IMR-90 (cell line): ENCODE measurements at regions not wholly inside any gene's neighbourhood (a gene's known extent, or its start where the extent isn't known, plus 50 kb on each side); places are given as distances from the start of the nearest gene placed in this dataset.

Experiments used
- ATAC-seq: fragments of 200-7000 bp; cut with Tn5 transposase; 2 replicates; pipeline ENCODE4 v1.9.1; 2020; ENCODE audit warnings: low read depth, mild to moderate bottlenecking, moderate library complexity
- BruUV-seq: library from RNA; stranded (reverse); fragments of 400-500 nt; replicated peaks from 2 replicates; lab custom pipeline; 2021; lab: Mats Ljungman, UMichigan
- CTCF ChIA-PET: fragments of 300-600 bp; formaldehyde crosslinking; extraction: SDS; loops from one replicate; lab custom pipeline; 2021; ENCODE audit warnings: antibody characterized with exemption; lab: Yijun Ruan, JAX
- POLR2A ChIA-PET: fragments of 300-600 bp; sonication (Branson Sonifier 250); formaldehyde crosslinking; loops from one replicate; lab custom pipeline; 2022; ENCODE audit warnings: antibody characterized with exemption; ENCODE audit not compliant: unreplicated experiment; lab: Charles Lee
- DNase-seq: peaks from one replicate; pipeline ENCODE4 v3.0.0; 2013
- H2AFZ ChIP-seq: replicated peaks from 2 replicates; pipeline ENCODE3; 2013; ENCODE audit warnings: low read length, mild to moderate bottlenecking; ENCODE audit not compliant: poor library complexity
- H2AK5ac ChIP-seq: 2 replicates; pipeline ENCODE4 v1.6.1; 2013; ENCODE audit warnings: low read depth, low read length, inconsistent platforms
- H2AK9ac ChIP-seq: replicated peaks from 2 replicates; pipeline ENCODE3; 2013; ENCODE audit warnings: mild to moderate bottlenecking, low read depth, low read length, moderate library complexity; ENCODE audit not compliant: poor library complexity
- H2BK120ac ChIP-seq: 2 replicates; pipeline ENCODE4 v1.6.1; 2013; ENCODE audit warnings: low read depth, low read length, inconsistent platforms
- H2BK15ac ChIP-seq: 3 replicates; pipeline ENCODE4 v1.6.1; 2013; ENCODE audit warnings: low read depth, low read length, inconsistent platforms
- H2BK20ac ChIP-seq: 2 replicates; pipeline ENCODE4 v1.6.1; 2013; ENCODE audit warnings: low read depth, mild to moderate bottlenecking, inconsistent platforms, low read length, moderate library complexity
- H2BK5ac ChIP-seq: 2 replicates; pipeline ENCODE4 v1.6.1; 2013; ENCODE audit warnings: mild to moderate bottlenecking, low read depth, low read length, inconsistent platforms; ENCODE audit not compliant: poor library complexity, severe bottlenecking
- H3K14ac ChIP-seq: replicated peaks from 2 replicates; pipeline ENCODE4 v1.6.1; 2013; ENCODE audit warnings: low read depth, low read length, inconsistent platforms
- H3K18ac ChIP-seq: 2 replicates; pipeline ENCODE4 v1.6.1; 2013; ENCODE audit warnings: low read depth, low read length, control low read depth
- H3K23ac ChIP-seq: 2 replicates; pipeline ENCODE4 v1.6.1; 2013; ENCODE audit warnings: low read depth, low read length, inconsistent platforms
- H3K27ac ChIP-seq: 2 replicates; pipeline ENCODE4 v1.5.1; 2013; ENCODE audit warnings: mild to moderate bottlenecking, control low read depth, low read length; ENCODE audit not compliant: insufficient read depth
- H3K27me3 ChIP-seq: 2 replicates; pipeline ENCODE4 v1.6.1; 2013; ENCODE audit warnings: low read length; ENCODE audit not compliant: control insufficient read depth, insufficient read depth
- H3K36me3 ChIP-seq: 2 replicates; pipeline ENCODE4 v1.6.1; 2013; ENCODE audit warnings: low read length, mixed read lengths; ENCODE audit not compliant: control insufficient read depth, insufficient read depth
- H3K4ac ChIP-seq: 2 replicates; pipeline ENCODE4 v1.6.1; 2013; ENCODE audit warnings: low read depth, low read length, inconsistent platforms
- H3K4me1 ChIP-seq: 2 replicates; pipeline ENCODE4 v1.6.1; 2013; ENCODE audit warnings: low read length, mixed read lengths; ENCODE audit not compliant: control insufficient read depth, insufficient read depth
- H3K4me2 ChIP-seq: 2 replicates; pipeline ENCODE4 v1.6.1; 2013; ENCODE audit warnings: low read depth, mild to moderate bottlenecking, control low read depth, low read length, moderate library complexity
- H3K4me3 ChIP-seq: 2 replicates; pipeline ENCODE4 v1.5.1; 2013; ENCODE audit warnings: low read depth, mild to moderate bottlenecking, control low read depth, low read length, moderate library complexity; ENCODE audit not compliant: insufficient read depth
- H3K56ac ChIP-seq: 2 replicates; pipeline ENCODE4 v1.6.1; 2013; ENCODE audit warnings: low read length, inconsistent platforms; ENCODE audit not compliant: insufficient read depth; ENCODE audit errors: extremely low read depth
- H3K79me1 ChIP-seq, 2 experiments: 2 replicates each; pipeline ENCODE4 v1.6.1; 2013; ENCODE audit warnings: low read length in 2 of 2, inconsistent platforms in 1 of 2, low read depth in 1 of 2
- H3K9ac ChIP-seq: 2 replicates; pipeline ENCODE4 v1.6.1; 2013; ENCODE audit warnings: low read depth, low read length, control low read depth
- H3K9me1 ChIP-seq: 2 replicates; pipeline ENCODE4 v1.6.1; 2013; ENCODE audit warnings: low read length, inconsistent platforms; ENCODE audit not compliant: insufficient read depth
- H3K9me3 ChIP-seq: 2 replicates; pipeline ENCODE4 v1.6.1; 2013; ENCODE audit warnings: low read length; ENCODE audit not compliant: control insufficient read depth, insufficient read depth
- H4K20me1 ChIP-seq: 2 replicates; pipeline ENCODE4 v1.6.1; 2013; ENCODE audit warnings: low read length, inconsistent platforms; ENCODE audit not compliant: insufficient read depth
- H4K5ac ChIP-seq: 2 replicates; pipeline ENCODE4 v1.6.1; 2013; ENCODE audit warnings: mild to moderate bottlenecking, low read depth, low read length, control low read depth
- H4K8ac ChIP-seq, 2 experiments: 2 replicates each; pipeline ENCODE4 v1.6.1; 2013; ENCODE audit warnings: low read depth in 2 of 2, low read length in 2 of 2, control low read depth in 1 of 2, inconsistent platforms in 1 of 2
- H4K91ac ChIP-seq: 2 replicates; pipeline ENCODE4 v1.6.1; 2013; ENCODE audit warnings: low read depth, low read length, inconsistent platforms; ENCODE audit not compliant: insufficient read depth
- BHLHE40 ChIP-seq: fragments of 150-350 bp; IDR thresholded peaks from 2 replicates; pipeline ENCODE4 v1.6.1; 2016; ENCODE audit warnings: mild to moderate bottlenecking, low read depth, low read length
- CEBPB ChIP-seq: IDR thresholded peaks from 2 replicates; pipeline ENCODE4 v1.6.1; 2012; ENCODE audit warnings: low read depth, low read length, improper control_type of control experiment
- CHD1 ChIP-seq: IDR thresholded peaks from 2 replicates; pipeline ENCODE4 v1.6.1; 2012; ENCODE audit warnings: low read depth, low read length, improper control_type of control experiment
- CTCF ChIP-seq: conservative IDR thresholded peaks from 2 replicates; pipeline ENCODE4 v1.5.1; 2012; ENCODE audit warnings: mild to moderate bottlenecking, low read depth, low read length, improper control_type of control experiment
- ELK1 ChIP-seq: fragments of 150-350 bp; IDR thresholded peaks from 2 replicates; pipeline ENCODE4 v1.6.1; 2016; ENCODE audit warnings: low read depth, mild to moderate bottlenecking, low read length, moderate library complexity, borderline replicate concordance
- FOS ChIP-seq: fragments of 150-350 bp; IDR thresholded peaks from 2 replicates; pipeline ENCODE4 v1.6.1; 2016; ENCODE audit warnings: low read depth, low read length
- MAFK ChIP-seq: IDR thresholded peaks from 2 replicates; pipeline ENCODE4 v1.6.1; 2012; ENCODE audit warnings: low read depth, low read length, improper control_type of control experiment
- MAZ ChIP-seq: IDR thresholded peaks from 2 replicates; pipeline ENCODE4 v1.6.1; 2012; ENCODE audit warnings: low read depth, mild to moderate bottlenecking, low read length, improper control_type of control experiment, moderate library complexity, borderline replicate concordance
- MXI1 ChIP-seq: IDR thresholded peaks from 2 replicates; pipeline ENCODE4 v1.6.1; 2012; ENCODE audit warnings: low read depth, mild to moderate bottlenecking, low read length, moderate library complexity, borderline replicate concordance
- NFE2L2 ChIP-seq: fragments of 150-350 bp; IDR thresholded peaks from 2 replicates; pipeline ENCODE4 v1.6.1; 2016; ENCODE audit warnings: low read depth, mild to moderate bottlenecking, low read length
- POLR2A ChIP-seq: IDR thresholded peaks from 2 replicates; pipeline ENCODE4 v1.6.1; 2012; ENCODE audit warnings: mild to moderate bottlenecking, low read depth, low read length
- RAD21 ChIP-seq: IDR thresholded peaks from 2 replicates; pipeline ENCODE4 v1.6.1; 2012; ENCODE audit warnings: low read length, improper control_type of control experiment
- RCOR1 ChIP-seq: IDR thresholded peaks from 2 replicates; pipeline ENCODE4 v1.6.1; 2012; ENCODE audit warnings: mild to moderate bottlenecking, low read length, improper control_type of control experiment; ENCODE audit not compliant: insufficient replicate concordance
- RFX5 ChIP-seq: IDR thresholded peaks from 2 replicates; pipeline ENCODE4 v1.8.0; 2012; ENCODE audit warnings: low read depth, mild to moderate bottlenecking, low read length, moderate library complexity
- SMC3 ChIP-seq: fragments of 150-350 bp; IDR thresholded peaks from 2 replicates; pipeline ENCODE4 v1.6.1; 2016; ENCODE audit warnings: low read depth, mild to moderate bottlenecking, antibody characterized with exemption, low read length, moderate library complexity
- USF2 ChIP-seq: fragments of 150-350 bp; IDR thresholded peaks from 2 replicates; pipeline ENCODE4 v1.6.1; 2017; ENCODE audit warnings: mild to moderate bottlenecking, antibody characterized with exemption, low read length, low read depth
- WGBS, 2 experiments: methylation state at CpG; one replicate each; pipeline versions ENCODE4 v1.1.5 to v1.1.7; 2013; ENCODE audit warnings: missing lambda C conversion rate in 2 of 2; ENCODE audit not compliant: insufficient read length in 1 of 2; ENCODE audit errors: extremely low coverage in 2 of 2; 5-methylcytosine and 5-hydroxymethylcytosine counted together
- dilution Hi-C: fragments of 300-500 bp; cut with HindIII; formaldehyde crosslinking; loops from one replicate; pipeline ENCODE4 v1.14.3; 2018; ENCODE audit warnings: low sequenced_read_pairs; ENCODE audit not compliant: unreplicated experiment
- in situ Hi-C: fragments of 300-500 bp; cut with MboI; formaldehyde crosslinking; loops from 3 replicates; pipeline ENCODE4 v1.14.3; 2019; ENCODE audit warnings: low sequenced_read_pairs, inconsistent platforms, mixed read lengths
- intact Hi-C: fragments of 100-400 bp; cut with micrococcal nuclease; formaldehyde crosslinking; loops from 2 replicates; pipeline ENCODE4 v1.10.0; 2022

GRCh38 chr21:18518054-18518481, 114.5 kb upstream of the TMPRSS15 start:
- no peaks in the 10 kb centered on the region for H4K20me1 ChIP-seq
- WGBS, 2 experiments: 27% methylated on average over 4 of the region's 11 CpGs; no CpG with 5 or more reads in 1 of the 2 experiments
- H4K91ac ChIP-seq: no peak overlapping the region
- H3K4me1 ChIP-seq: no peaks in the 10 kb centered on the region
- H2BK5ac ChIP-seq: no peak overlapping the region
- intact Hi-C loops: no loop called here
- no peaks in the 10 kb centered on the region for H3K79me1 ChIP-seq
- no peak overlapping the region for H2BK20ac ChIP-seq
- H3K27ac ChIP-seq: no peak overlapping the region
- in situ Hi-C loops: no loop called here
- no peaks in the 10 kb centered on the region for H3K27me3 ChIP-seq
- H2AFZ ChIP-seq: no peak overlapping the region
- H3K36me3 ChIP-seq: no peaks in the 10 kb centered on the region
- H3K4me3 ChIP-seq: no peak overlapping the region
- H2BK15ac ChIP-seq: no peak overlapping the region
- H3K14ac ChIP-seq: no peak overlapping the region
- H3K4ac ChIP-seq: no peak overlapping the region
- no peak overlapping the region for H4K8ac ChIP-seq
- H4K5ac ChIP-seq: no peak overlapping the region
- peaks cover 13% of the 10 kb centered on the region for H3K9me3 ChIP-seq
- POLR2A ChIA-PET: no interaction called here
- H2BK120ac ChIP-seq: no peak overlapping the region
- BruUV-seq: no TSS peak
- TF ChIP-seq RFX5 (no peak), NFE2L2 (no peak), CEBPB (no peak), POLR2A (no peak), RCOR1 (no peak), SMC3 (no peak), FOS (no peak), CHD1 (no peak), MXI1 (no peak), ELK1 (no peak), CTCF (no peak), RAD21 (no peak), MAFK (no peak), BHLHE40 (no peak), USF2 (no peak), MAZ (no peak)
- DNase-seq (no peak), ATAC-seq (no peak)
- H2AK5ac ChIP-seq: no peak overlapping the region
- CTCF ChIA-PET: no interaction called here
- no peak overlapping the region for H3K23ac ChIP-seq
- no peak overlapping the region for H3K9ac ChIP-seq
- dilution Hi-C loops: no loop called here
- no peak overlapping the region for H3K18ac ChIP-seq
- H3K9me1 ChIP-seq: no peaks in the 10 kb centered on the region
- H2AK9ac ChIP-seq: no peak overlapping the region
- no peak overlapping the region for H3K56ac ChIP-seq
- no peak overlapping the region for H3K4me2 ChIP-seq
